GM18520 (cell line): ENCODE measurements at regions not wholly inside any gene's neighbourhood (a gene's known extent, or its start where the extent isn't known, plus 50 kb on each side); places are given as distances from the start of the nearest gene placed in this dataset.

Experiments
- ATAC-seq: cut with Tn5 transposase; IDR thresholded peaks from one replicate; pipeline ENCODE4 v1.9.1; 2021; ENCODE audit not compliant: unreplicated experiment

DNA sequence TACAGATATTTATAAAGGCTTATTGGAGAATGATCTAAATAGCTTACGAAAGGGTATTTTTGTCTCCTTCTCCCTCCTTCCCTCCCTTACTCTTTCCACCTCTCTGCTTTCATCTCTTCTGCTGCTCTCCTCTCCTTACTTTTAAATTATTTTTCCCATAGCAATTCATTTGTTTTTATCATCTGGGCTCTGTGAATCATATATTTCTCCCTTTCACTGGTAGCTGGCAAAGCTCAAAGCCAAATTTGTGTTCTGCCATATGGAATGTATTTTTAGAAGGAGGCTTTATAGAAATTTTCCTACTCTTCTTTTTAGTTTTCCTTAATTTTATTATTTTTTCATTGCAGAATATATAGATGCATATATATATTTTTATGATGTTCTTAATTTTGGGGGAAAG lies 385.8 kb downstream of the C3orf38 start:
- ATAC-seq: no peak

DNA sequence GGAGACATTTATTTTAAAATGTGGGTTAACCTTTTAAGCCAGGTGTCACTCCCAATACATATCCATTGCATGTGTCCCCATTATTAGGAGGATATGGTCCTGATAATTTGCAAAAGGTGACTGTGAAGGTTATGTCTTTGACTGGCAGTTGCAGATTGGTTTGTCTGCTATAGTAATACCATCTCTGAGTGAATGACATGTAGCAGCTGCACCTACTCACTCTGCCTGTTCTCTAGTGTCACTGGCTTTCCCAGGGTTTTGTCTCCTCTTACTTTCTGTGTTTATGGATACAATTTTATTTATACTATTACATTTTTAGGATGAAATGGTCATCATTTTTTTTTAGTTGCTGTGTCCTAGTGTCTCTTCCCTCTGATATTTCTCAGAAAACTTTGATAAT lies 393.2 kb downstream of the C3orf38 start:
- no peak for ATAC-seq

DNA sequence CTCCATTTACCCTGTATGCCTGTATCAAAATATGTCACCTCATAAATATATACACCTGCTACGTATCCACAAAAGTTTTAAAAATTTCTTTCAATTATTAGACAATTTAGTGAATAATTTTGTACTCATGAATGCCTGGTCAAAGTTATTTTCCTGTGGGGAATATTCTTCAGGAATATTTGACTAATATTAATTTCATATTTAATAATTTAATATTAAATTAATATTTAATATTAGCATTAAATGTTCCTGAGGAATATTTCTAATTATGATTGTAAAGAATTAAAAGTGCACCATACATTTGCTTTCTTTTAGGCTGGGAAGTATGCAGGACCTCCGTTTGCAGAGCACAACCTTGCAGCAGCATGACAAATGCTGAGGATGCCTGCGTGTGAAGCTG lies 422.7 kb downstream of the C3orf38 start:
- ATAC-seq: no peak

DNA sequence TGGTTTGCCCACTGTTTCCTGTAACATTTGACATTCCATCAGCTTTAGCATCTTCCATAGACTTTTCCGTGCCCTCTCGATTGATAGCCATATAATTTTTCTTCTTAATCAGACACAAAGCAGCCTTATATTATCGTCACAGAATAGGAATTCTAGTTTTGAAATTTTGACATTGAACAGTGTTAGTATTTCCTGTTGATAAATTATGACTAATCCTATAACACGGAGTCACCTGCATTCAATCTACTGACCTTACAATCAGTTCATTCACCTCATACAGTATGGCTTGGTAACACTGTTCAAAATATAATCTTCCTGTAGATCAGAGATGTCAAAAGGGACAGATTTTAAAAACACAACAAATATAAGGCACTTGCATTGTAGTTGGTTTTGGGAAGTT lies 423.7 kb downstream of the C3orf38 start:
- ATAC-seq: no peak

DNA sequence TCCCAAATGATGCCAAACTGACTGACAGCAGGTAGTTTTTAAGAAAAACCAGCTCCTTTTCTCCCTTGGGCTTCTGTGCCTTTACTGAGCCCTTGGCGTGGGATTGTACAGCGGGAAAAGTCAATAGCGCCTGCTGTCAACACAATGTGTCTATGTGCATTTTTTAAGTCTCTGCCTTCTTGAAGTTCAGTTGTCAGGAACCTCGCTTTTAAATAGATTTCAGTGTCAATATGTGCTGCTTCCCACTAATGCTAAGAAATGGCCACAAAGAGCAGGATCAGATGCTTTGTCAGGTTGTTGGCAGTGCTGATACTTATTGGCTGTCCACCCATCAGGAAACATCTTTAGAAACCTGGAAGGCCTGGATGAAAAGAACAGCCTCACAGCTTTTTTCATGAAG lies 424.4 kb downstream of the C3orf38 start:
- ATAC-seq: no peak

DNA sequence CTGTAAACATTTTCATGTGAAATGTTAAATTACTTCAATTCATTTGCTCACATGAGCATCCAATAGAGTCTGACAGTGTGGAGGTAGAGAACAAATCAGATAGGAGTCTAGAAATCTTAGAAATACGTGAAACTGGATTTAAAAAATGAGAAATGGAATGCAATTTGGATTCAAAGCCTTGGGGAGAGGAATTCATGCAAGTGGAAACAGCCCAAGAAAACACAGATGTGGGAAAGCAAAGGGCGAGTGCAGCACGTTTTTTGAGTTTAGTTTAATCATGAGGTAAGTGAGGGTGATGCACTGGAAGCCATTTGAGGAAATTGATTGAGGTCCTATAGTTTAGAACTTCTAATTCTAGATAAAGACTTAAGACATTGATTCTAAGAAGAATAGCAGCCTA lies 434.7 kb downstream of the C3orf38 start:
- no peak for ATAC-seq

DNA sequence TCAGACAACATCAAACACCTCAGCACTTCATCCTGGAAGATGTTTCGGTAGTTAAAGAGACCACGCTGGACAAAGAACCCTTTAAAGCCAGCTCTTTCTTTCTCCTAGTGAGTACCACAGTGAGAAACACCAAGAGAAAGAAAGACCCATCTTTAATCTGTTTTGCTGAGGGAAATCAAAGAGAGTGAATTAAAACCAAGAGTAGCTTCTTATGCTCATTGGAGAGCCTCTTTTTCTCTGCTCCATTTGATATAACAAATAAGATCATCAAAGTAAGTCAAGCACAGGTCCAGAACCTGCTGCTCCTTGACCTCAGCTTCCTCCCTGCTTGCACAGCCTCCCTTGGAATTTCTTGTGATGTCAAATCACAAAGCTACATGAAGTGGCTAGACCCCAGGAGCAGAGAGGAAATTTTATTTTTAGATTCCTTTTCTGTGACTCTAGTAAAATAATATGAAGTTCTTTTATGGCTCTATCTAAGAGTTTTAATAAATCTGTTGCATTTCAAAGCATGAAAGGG lies 436.4 kb downstream of the C3orf38 start:
- ATAC-seq: no peak

DNA sequence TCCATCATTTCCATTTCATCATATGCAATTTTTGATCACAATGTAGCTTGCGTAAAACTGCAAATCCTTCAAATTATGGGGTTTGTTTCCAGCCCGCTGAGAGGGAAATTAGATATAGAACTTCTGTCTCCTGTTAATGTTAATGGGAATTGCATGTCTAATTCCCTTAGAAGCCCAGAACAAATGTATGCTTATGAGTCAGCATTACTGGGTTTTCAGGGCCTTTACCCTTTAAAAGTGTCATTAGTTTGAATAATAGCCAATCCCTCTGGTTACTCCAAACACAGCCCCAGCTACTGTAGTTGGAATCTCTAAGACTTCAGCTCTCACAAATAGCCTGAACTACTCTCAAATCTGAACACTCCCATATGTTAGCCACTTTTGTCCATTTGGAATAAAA lies 439.4 kb downstream of the C3orf38 start:
- ATAC-seq: no peak

DNA sequence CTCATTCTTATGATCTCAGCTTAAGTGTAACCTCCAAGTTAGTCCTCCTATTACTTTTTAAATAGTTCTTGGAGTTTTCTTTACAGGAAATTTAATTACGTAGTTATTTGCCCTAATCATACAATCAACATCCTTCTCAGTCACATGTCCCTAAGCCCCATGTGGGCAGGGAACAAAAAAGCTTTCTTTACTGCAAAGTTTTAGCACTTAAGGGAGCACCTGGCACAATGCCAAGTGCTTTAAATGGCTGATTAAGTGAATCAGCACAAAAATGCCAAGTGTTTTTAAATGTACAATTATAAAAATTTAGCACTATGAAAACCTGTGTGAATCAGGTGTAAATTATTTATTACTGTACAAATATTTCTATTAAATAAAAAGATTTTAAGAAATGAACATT lies 445.3 kb downstream of the C3orf38 start:
- ATAC-seq: no peak

DNA sequence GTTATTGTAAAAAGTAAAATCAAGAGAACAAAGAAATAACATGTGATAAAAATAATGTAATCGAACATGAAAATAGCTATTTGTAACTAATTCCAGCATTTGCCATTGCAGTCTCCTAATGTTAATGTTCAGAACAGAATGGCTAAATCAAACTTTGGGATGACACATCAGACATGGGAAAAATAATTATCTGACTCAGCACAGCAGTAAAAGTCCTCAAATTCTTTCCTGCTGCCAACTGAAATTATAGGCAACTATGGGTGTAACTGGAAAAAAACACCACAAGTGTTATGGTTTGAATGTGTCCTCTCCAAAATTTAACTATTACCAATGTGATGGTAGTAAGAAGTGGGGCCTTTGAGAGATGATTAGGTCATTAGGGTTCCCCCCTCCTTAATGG lies 446.7 kb downstream of the C3orf38 start:
- ATAC-seq: no peak

DNA sequence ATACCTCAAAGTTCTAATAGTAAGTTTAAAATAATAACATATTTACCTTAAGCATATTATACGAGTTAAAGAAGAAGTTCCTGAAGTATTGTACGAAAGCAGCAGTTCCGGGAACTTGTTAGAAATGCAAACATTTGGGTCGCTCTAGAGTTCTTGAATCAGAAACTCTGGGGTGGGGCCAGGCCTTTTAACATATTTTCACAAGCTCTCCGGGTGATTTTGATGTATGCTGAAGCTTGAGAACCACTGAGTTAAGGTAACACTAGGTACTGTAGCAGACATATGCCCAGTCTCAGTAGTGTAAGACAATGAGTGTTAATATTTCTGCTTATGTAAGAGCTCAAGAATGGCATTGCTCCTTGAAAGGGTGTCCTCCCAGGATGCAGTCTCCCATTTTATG lies 461.1 kb downstream of the C3orf38 start:
- ATAC-seq: no peak

DNA sequence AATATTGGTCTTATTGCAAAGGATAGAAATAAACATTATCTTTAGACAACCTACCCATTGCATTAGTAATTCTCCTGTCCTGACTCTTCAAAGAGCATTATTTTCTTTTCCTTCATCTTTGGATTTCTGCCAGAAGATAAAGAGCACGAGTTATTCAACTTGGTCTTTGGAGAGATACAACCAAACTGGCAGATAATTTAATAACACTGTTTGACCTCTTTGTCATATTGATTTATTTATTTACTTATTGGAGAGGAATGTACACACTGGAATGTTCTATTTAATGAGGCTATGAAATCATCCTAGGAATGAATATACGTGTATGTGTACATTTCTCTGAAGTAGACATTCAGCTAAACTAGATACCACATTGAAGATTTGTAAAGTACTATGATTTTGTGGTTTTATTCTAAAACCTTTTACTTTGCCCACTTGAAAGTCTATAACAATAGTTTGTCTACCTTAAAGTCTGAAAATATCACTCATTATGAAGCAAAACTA lies 462.1 kb downstream of the C3orf38 start:
- ATAC-seq: no peak

DNA sequence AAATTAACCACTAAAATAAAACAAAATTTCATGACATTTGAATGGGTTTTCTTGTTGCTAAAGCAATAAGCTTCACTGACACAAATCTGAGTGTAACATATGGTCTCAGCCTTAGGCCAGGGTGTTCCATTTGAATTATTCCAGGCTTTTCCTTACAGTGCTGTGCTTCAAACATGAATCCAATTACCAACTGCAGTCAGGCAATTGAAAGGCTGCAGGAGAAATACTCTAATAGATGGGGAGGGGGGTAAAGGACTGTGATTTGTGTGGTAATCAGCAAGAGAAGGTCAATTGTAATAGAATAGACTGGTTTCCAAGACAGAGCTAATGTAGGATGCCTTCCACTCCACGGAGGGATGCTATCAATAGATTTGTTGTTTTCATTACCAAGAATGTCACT lies 466.7 kb downstream of the C3orf38 start:
- ATAC-seq: no peak

DNA sequence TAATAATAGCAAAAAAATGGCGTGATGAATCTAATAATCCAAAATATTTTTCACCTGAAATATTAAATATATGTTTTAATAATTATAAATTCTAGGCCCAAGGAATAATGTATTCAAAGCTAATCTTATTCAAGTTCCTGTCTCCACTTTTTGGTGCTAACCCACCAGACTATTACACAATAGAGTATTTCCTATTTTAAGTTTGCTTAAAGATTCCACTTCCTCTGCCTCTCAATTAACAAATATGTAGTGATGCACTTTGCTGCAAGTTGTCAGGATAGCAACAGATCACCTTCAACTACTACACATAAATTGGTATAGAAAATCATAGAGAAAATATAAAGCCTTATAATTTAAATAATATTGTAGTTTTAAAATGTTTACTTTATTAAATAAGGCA lies 467.5 kb downstream of the C3orf38 start:
- no peak for ATAC-seq

DNA sequence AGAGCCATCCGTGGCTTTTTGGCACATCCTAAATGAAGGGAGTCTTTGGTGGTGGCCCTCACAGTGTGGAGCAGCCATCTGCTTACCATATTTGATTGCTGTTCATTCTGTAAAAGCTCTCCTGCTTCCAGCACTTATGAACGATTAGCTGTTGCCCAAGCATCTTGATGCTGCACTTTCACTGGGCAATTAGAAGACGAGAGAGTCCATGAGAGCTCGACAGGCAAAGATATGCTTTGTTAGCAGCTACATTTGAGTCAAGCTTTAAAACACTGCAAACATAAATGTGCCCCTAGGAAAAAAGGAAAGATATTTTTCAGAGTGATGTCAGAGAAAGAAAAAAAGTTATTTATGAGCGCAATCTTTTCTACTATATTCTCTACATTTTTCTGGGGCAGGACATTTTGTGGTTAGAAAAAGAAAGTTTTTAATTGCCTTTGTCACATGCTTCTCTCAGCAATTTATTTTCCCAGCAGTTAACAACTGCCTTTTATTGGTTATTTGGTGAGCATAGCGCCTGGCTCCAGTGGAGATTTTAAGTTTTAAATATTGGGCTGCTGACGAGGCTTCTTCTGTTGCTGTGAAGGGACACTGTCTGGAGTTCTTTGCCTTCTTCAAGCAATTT lies 468.4 kb downstream of the C3orf38 start:
- ATAC-seq: no peak

DNA sequence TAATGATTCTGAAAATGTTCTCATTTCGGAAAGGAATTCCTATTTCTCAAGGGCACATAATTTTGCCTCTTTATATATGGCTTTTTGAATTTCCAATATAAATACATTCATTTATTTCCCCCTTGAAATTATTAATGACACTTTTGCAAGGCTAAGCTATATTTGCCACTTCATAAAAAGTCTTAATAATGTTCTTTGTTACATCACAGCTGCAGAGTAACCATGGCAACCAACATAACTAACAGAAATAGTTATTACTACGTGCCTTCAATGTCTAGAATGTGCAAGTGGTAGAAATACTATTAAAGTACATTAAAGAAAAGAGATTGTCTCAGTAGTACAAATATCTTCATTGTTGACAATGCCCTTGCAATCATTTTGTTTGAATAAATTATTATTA lies 471.8 kb downstream of the C3orf38 start:
- no peak for ATAC-seq

DNA sequence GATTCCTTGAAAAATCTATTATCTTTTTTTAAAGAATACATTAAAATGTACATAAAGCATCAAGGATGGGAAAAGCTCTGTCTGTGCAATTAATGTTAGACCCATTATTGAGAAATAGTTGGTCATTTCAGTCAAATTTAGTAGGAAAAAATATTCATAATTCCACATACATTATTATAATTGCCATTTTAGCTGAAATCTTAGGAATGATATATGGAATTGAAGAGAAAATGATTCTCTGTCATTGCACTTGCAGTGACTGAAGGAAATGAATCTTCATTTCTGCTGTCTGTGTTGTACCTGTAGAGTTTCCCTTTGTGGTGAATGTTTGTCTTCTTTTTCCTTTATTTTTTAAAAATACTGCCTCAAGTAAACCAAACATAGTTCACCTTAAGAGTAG lies 473.9 kb downstream of the C3orf38 start:
- ATAC-seq: no peak

DNA sequence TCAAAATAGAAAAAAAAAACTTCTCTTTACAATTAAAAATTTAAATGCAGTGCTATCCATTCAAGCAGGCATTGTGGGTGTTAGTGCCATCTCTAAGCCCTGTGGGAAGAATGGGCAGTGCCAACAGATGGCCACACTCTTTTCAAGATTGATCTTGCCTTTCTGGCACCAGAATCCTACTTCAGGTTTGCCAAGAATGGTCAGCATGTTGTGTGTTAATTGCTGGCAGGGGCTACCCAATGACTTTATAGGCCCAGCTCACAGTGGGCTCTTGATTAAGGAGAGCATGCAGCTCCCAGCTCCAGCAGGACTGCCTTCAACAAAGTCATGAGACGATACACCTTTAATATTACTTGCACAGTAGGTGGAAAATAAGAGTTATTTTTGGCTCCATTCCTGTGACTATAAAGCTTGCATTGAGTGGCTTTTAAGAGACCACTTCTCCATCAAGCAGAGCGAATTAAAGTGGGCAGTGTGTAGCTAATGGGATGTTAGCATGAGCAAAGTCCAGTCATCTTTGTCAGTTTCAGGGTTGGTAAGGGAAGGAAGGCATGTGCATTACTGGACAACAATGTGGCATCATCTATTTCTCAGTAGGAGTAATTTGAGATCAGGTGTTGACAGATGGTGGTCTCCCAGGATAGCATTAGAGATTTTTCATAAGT lies 476.8 kb downstream of the C3orf38 start:
- ATAC-seq: no peak

DNA sequence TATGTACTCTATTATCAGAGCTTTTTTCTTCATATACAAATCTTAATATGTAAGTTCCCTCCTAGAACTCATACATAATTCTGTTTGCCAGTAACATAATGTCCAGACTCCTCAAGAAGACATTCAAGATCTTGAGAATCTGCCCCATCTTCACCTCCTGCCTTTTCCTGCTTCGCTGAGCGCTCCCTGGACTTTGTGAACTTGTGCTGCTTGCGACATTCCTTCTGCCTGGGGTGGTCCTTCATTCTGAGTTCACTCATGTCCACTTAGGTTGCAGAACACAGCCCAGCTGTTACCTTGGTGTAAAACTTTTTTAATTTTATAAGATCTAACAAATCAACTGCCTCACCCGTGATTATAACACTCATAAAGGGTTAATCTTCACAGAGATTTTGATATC lies 478.5 kb upstream of the EPHA3 start:
- no peak for ATAC-seq

DNA sequence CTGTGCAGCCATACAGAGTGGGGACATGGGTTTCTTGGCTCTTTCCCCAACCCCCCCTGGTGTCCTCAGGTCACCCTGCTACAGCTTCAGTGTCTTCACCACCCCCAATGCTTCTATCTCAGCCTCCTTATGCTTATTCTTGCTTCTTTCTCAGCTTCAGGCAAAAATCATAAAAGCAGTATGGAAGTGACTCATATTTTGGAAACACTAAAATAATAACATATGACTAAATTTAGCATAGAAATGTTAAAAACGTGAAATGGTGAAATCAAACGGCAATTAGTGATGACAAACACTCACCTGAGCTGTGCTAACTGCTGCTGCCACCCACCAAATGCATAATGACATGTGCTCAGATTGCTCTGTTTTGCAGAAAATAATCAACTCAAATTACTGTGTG lies 475.2 kb upstream of the EPHA3 start:
- no peak for ATAC-seq

DNA sequence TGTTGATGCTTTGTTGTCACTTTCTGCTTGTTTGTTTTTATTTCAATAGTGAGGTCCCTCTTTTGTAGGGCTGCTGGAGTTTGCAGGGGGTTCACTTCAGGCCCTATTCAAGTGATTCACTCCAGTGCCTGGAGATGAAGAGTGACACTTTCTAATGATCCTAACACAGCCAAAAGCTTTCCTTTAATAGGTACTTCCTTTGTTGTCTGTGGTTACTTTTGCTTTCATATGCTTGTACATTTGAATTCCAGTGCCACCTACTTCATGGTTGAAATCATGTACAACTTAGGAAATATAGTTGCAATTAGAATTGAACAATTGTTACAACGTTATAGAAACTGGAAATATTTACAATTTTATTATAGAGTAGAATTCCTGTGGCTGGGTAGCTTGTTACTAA lies 466.8 kb upstream of the EPHA3 start:
- no peak for ATAC-seq

DNA sequence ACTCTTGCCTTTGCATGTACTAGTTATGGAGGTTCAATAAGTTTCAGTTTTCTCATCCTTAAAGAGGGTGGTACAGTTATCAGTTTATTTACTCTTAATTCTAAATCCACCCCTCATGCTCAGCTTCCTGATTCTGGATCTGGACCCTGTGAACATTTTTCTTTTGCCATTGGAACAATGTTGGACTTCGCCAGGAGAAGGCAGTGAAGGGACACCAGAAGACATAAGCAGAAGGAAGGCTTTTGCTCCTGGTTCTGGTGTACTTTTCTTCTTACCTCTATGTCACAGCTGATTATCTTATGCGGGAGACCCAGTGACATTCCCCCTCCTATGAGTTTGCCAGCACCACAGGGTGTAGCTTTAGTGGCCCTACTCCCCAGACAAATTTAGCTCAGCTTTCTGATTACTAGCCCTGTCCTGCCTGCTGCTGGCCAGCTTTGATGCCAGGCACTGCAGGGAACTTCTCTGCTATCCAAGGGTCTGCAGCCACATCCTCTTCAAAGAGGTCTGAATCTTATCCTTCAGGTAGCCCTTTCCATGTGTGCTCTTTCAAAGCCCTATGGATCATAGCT lies 466.3 kb upstream of the EPHA3 start:
- ATAC-seq: no peak
